ENCODE measurements at regions not wholly inside any gene's neighbourhood (a gene's known extent, or its start where the extent isn't known, plus 50 kb on each side); places are given as distances from the start of the nearest gene placed in this dataset.
A peak's percentile ranks its signal among the peaks of the same experiment; 100 is the strongest.

GRCh38 chr6:139680819-139681218 is 306.4 kb upstream of the CITED2 start:
- H2BK15ac ChIP-seq (replicated peaks; ENCODE audit: low read depth), result no peak overlapping the region
- H2AK5ac ChIP-seq (ENCODE audit: low read length), result no peak overlapping the region
- no peak overlapping the region for H3K4me2 ChIP-seq (ENCODE audit: low read length)
- no peak overlapping the region for H3K4me3 ChIP-seq (ENCODE audit: low read length)
- H3K36me3 ChIP-seq (ENCODE audit: control insufficient read depth, insufficient read depth, low read length), result no peaks in the 10 kb centered on the region
- no peak overlapping the region for H4K5ac ChIP-seq (ENCODE audit: low read length)
- H3K79me2 ChIP-seq (ENCODE audit: control insufficient read depth, insufficient read depth, low read length), result no peaks in the 10 kb centered on the region
- no peaks in the 10 kb centered on the region for H3K4me1 ChIP-seq (ENCODE audit: control insufficient read depth, low read depth, low read length)
- H3K56ac ChIP-seq (ENCODE audit: low read length), result no peak overlapping the region
- no peak overlapping the region for H3K27ac ChIP-seq (ENCODE audit: low read depth, low read length)
- no peak overlapping the region for H2BK5ac ChIP-seq (ENCODE audit: low read length)
- no peak overlapping the region for H4K8ac ChIP-seq (ENCODE audit: low read depth, low read length)
- no peak overlapping the region for H2BK120ac ChIP-seq (ENCODE audit: low read depth, low read length)
- H3K27me3 ChIP-seq (ENCODE audit: insufficient read depth, low read length, poor library complexity), result no peaks in the 10 kb centered on the region
- H3K79me1 ChIP-seq (ENCODE audit: low read length), result no peaks in the 10 kb centered on the region
- H3K18ac ChIP-seq (ENCODE audit: low read length), result no peak overlapping the region
- no peak for DNase-seq
- H3K23ac ChIP-seq (ENCODE audit: low read length), result no peak overlapping the region
- H3K9ac ChIP-seq (ENCODE audit: low read length), result no peak overlapping the region
- WGBS (ENCODE audit: extremely low coverage, insufficient coverage, low lambda C conversion rate), result no CpG with 5 or more reads among the region's 5 CpGs
- no peak overlapping the region for H3K4ac ChIP-seq (ENCODE audit: low read depth, low read length)

DNA sequence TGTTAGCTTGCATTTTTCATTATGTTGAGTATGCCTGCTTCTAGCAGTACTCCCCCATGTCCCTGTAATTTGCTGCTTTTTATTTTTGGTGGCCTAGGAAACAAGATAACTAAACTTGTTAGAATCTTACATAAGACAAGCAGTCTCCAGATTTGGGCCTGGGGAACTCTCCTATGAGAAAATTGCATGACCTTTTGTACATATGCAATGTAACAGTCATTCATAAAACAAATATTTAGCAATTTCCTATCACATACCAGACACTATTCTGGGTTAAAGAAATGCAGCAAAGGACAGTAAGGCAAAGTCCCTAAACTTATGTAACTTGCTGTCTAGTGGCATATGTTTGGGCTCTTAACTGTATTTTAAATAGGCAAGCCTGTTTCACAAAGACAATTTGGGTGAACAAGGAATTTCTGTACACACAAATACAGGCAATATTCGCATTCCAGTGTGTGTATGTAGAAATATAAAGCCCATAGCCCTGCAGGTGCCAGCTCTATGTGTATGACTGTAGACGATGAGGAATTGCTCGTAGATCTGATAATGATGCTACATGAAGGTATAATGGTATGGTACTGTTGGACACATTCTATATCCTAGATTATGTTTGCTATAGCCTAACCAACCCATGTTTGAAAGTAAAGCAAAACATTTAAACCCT is 305.2 kb upstream of the CITED2 start:
- Histone ChIP-seq H3K27ac (ENCODE audit: low read depth, low read length) (no peak overlapping the region), H3K27me3 (ENCODE audit: insufficient read depth, low read length, poor library complexity) (no peaks in the 10 kb centered on the region), H2AK5ac (ENCODE audit: low read length) (no peak overlapping the region), H3K36me3 (ENCODE audit: control insufficient read depth, insufficient read depth, low read length) (no peaks in the 10 kb centered on the region), H3K18ac (ENCODE audit: low read length) (no peak overlapping the region), H3K56ac (ENCODE audit: low read length) (no peak overlapping the region), H3K23ac (ENCODE audit: low read length) (no peak overlapping the region), H3K79me1 (ENCODE audit: low read length) (no peaks in the 10 kb centered on the region), H3K4me1 (ENCODE audit: control insufficient read depth, low read depth, low read length) (no peaks in the 10 kb centered on the region), H4K8ac (ENCODE audit: low read depth, low read length) (no peak overlapping the region), H2BK15ac (replicated peaks; ENCODE audit: low read depth) (no peak overlapping the region), H3K4me3 (ENCODE audit: low read length) (no peak overlapping the region), H3K4ac (ENCODE audit: low read depth, low read length) (no peak overlapping the region), H3K9ac (ENCODE audit: low read length) (no peak overlapping the region), H2BK5ac (ENCODE audit: low read length) (no peak overlapping the region), H3K79me2 (ENCODE audit: control insufficient read depth, insufficient read depth, low read length) (no peaks in the 10 kb centered on the region), H3K4me2 (ENCODE audit: low read length) (no peak overlapping the region), H4K5ac (ENCODE audit: low read length) (no peak overlapping the region), H2BK120ac (ENCODE audit: low read depth, low read length) (no peak overlapping the region)
- no CpG with 5 or more reads among the region's 3 CpGs for WGBS (ENCODE audit: extremely low coverage, insufficient coverage, low lambda C conversion rate)
- DNase-seq, result no peak

- Histone ChIP-seq H3K79me1 (ENCODE audit: low read length) (no peaks in the 10 kb centered on the region), H3K4me1 (ENCODE audit: control insufficient read depth, low read depth, low read length) (no peaks in the 10 kb centered on the region), H2AK5ac (ENCODE audit: low read length) (no peak overlapping the region), H3K79me2 (ENCODE audit: control insufficient read depth, insufficient read depth, low read length) (no peaks in the 10 kb centered on the region), H3K27ac (ENCODE audit: low read depth, low read length) (no peak overlapping the region), H4K5ac (ENCODE audit: low read length) (no peak overlapping the region), H3K27me3 (ENCODE audit: insufficient read depth, low read length, poor library complexity) (no peaks in the 10 kb centered on the region), H2BK5ac (ENCODE audit: low read length) (no peak overlapping the region), H3K4me2 (ENCODE audit: low read length) (no peak overlapping the region), H3K56ac (ENCODE audit: low read length) (no peak overlapping the region), H3K18ac (ENCODE audit: low read length) (no peak overlapping the region), H3K4ac (ENCODE audit: low read depth, low read length) (no peak overlapping the region), H3K36me3 (ENCODE audit: control insufficient read depth, insufficient read depth, low read length) (no peaks in the 10 kb centered on the region), H3K4me3 (ENCODE audit: low read length) (no peak overlapping the region), H3K23ac (ENCODE audit: low read length) (no peak overlapping the region), H3K9ac (ENCODE audit: low read length) (no peak overlapping the region), H2BK120ac (ENCODE audit: low read depth, low read length) (no peak overlapping the region), H2BK15ac (replicated peaks; ENCODE audit: low read depth) (no peak overlapping the region), H4K8ac (ENCODE audit: low read depth, low read length) (no peak overlapping the region)
- DNase-seq, result peak; percentile 19
These were observed 302.3 kb upstream of the CITED2 start for GRCh38 chr6:139676718-139677117.

- no peak overlapping the region for H2BK5ac ChIP-seq (ENCODE audit: low read length)
- no peak overlapping the region for H3K4me3 ChIP-seq (ENCODE audit: low read length)
- H3K18ac ChIP-seq (ENCODE audit: low read length), result no peak overlapping the region
- H3K4ac ChIP-seq (ENCODE audit: low read depth, low read length), result no peak overlapping the region
- no peak overlapping the region for H3K4me2 ChIP-seq (ENCODE audit: low read length)
- no peak overlapping the region for H3K56ac ChIP-seq (ENCODE audit: low read length)
- no peak overlapping the region for H4K5ac ChIP-seq (ENCODE audit: low read length)
- DNase-seq, result no peak
- H3K4me1 ChIP-seq (ENCODE audit: control insufficient read depth, low read depth, low read length), result no peaks in the 10 kb centered on the region
- H2AK5ac ChIP-seq (ENCODE audit: low read length), result no peak overlapping the region
- no peak overlapping the region for H4K8ac ChIP-seq (ENCODE audit: low read depth, low read length)
- no peaks in the 10 kb centered on the region for H3K79me2 ChIP-seq (ENCODE audit: control insufficient read depth, insufficient read depth, low read length)
- H3K27ac ChIP-seq (ENCODE audit: low read depth, low read length), result no peak overlapping the region
- no peaks in the 10 kb centered on the region for H3K27me3 ChIP-seq (ENCODE audit: insufficient read depth, low read length, poor library complexity)
- no peak overlapping the region for H3K23ac ChIP-seq (ENCODE audit: low read length)
- no peaks in the 10 kb centered on the region for H3K79me1 ChIP-seq (ENCODE audit: low read length)
- no peaks in the 10 kb centered on the region for H3K36me3 ChIP-seq (ENCODE audit: control insufficient read depth, insufficient read depth, low read length)
- no peak overlapping the region for H2BK120ac ChIP-seq (ENCODE audit: low read depth, low read length)
- no peak overlapping the region for H2BK15ac ChIP-seq (replicated peaks; ENCODE audit: low read depth)
- H3K9ac ChIP-seq (ENCODE audit: low read length), result no peak overlapping the region
These were observed 291.8 kb upstream of the CITED2 start for GRCh38 chr6:139666284-139666683.

GRCh38 chr6:139663996-139664395 is 289.5 kb upstream of the CITED2 start:
- Histone ChIP-seq H3K4me2 (ENCODE audit: low read length) (no peak overlapping the region), H2AK5ac (ENCODE audit: low read length) (no peak overlapping the region)
- DNase-seq, result no peak

GRCh38 chr6:139659711-139660110 is 285.3 kb upstream of the CITED2 start:
- Histone ChIP-seq H3K27me3 (ENCODE audit: insufficient read depth, low read length, poor library complexity) (no peaks in the 10 kb centered on the region), H3K79me1 (ENCODE audit: low read length) (no peaks in the 10 kb centered on the region), H3K4me3 (ENCODE audit: low read length) (no peak overlapping the region), H3K4ac (ENCODE audit: low read depth, low read length) (no peak overlapping the region), H3K9ac (ENCODE audit: low read length) (no peak overlapping the region), H3K27ac (ENCODE audit: low read depth, low read length) (no peak overlapping the region), H3K4me2 (ENCODE audit: low read length) (no peak overlapping the region), H3K36me3 (ENCODE audit: control insufficient read depth, insufficient read depth, low read length) (no peaks in the 10 kb centered on the region), H3K23ac (ENCODE audit: low read length) (no peak overlapping the region), H4K5ac (ENCODE audit: low read length) (no peak overlapping the region), H2BK5ac (ENCODE audit: low read length) (no peak overlapping the region), H2BK120ac (ENCODE audit: low read depth, low read length) (no peak overlapping the region), H3K79me2 (ENCODE audit: control insufficient read depth, insufficient read depth, low read length) (no peaks in the 10 kb centered on the region), H3K18ac (ENCODE audit: low read length) (no peak overlapping the region), H2BK15ac (replicated peaks; ENCODE audit: low read depth) (no peak overlapping the region), H2AK5ac (ENCODE audit: low read length) (no peak overlapping the region), H4K8ac (ENCODE audit: low read depth, low read length) (no peak overlapping the region), H3K56ac (ENCODE audit: low read length) (no peak overlapping the region), H3K4me1 (ENCODE audit: control insufficient read depth, low read depth, low read length) (no peaks in the 10 kb centered on the region)
- DNase-seq, result no peak
- WGBS (ENCODE audit: extremely low coverage, insufficient coverage, low lambda C conversion rate), result no CpG with 5 or more reads among the region's 2 CpGs

More at GRCh38 chr6:139663996-139664395, 289.5 kb upstream of the CITED2 start:
- Histone ChIP-seq H3K4me1 (ENCODE audit: control insufficient read depth, low read depth, low read length) (no peaks in the 10 kb centered on the region), H4K8ac (ENCODE audit: low read depth, low read length) (no peak overlapping the region), H3K79me2 (ENCODE audit: control insufficient read depth, insufficient read depth, low read length) (no peaks in the 10 kb centered on the region), H3K9ac (ENCODE audit: low read length) (no peak overlapping the region), H3K27me3 (ENCODE audit: insufficient read depth, low read length, poor library complexity) (no peaks in the 10 kb centered on the region), H4K5ac (ENCODE audit: low read length) (no peak overlapping the region), H3K4ac (ENCODE audit: low read depth, low read length) (no peak overlapping the region), H3K4me3 (ENCODE audit: low read length) (no peak overlapping the region), H3K56ac (ENCODE audit: low read length) (no peak overlapping the region), H3K79me1 (ENCODE audit: low read length) (no peaks in the 10 kb centered on the region), H2BK120ac (ENCODE audit: low read depth, low read length) (no peak overlapping the region), H2BK5ac (ENCODE audit: low read length) (no peak overlapping the region), H3K23ac (ENCODE audit: low read length) (no peak overlapping the region), H3K18ac (ENCODE audit: low read length) (no peak overlapping the region), H3K36me3 (ENCODE audit: control insufficient read depth, insufficient read depth, low read length) (no peaks in the 10 kb centered on the region), H2BK15ac (replicated peaks; ENCODE audit: low read depth) (no peak overlapping the region), H3K27ac (ENCODE audit: low read depth, low read length) (no peak overlapping the region)
- WGBS (ENCODE audit: extremely low coverage, insufficient coverage, low lambda C conversion rate), result no CpG with 5 or more reads among the region's 1 CpG

All from mesendoderm (in vitro differentiated cells).